Mammary epithelial cell (primary cell): ENCODE measurements at regions not wholly inside any gene's neighbourhood (a gene's known extent, or its start where the extent isn't known, plus 50 kb on each side); places are given as distances from the start of the nearest gene placed in this dataset.

Experiments used
- EZH2 ChIP-seq: IDR thresholded peaks from 2 replicates; pipeline ENCODE4 v1.6.1; 2012; ENCODE audit warnings: low read length, inconsistent platforms, borderline replicate concordance
- TF ChIP-seq, protein P1 (sequence below), 2 donors: IDR thresholded peaks in 1 of 2; conservative IDR thresholded peaks in 1 of 2; 2 replicates each; pipeline ENCODE4 v1.5.1; 2011 to 2012; ENCODE audit warnings: inconsistent platforms in 2 of 2, low read length in 2 of 2, mild to moderate bottlenecking in 2 of 2, control low read depth in 1 of 2, low read depth in 1 of 2; ENCODE audit not compliant: insufficient read depth in 1 of 2; ENCODE audit errors: extremely low read depth in 1 of 2

DNA sequence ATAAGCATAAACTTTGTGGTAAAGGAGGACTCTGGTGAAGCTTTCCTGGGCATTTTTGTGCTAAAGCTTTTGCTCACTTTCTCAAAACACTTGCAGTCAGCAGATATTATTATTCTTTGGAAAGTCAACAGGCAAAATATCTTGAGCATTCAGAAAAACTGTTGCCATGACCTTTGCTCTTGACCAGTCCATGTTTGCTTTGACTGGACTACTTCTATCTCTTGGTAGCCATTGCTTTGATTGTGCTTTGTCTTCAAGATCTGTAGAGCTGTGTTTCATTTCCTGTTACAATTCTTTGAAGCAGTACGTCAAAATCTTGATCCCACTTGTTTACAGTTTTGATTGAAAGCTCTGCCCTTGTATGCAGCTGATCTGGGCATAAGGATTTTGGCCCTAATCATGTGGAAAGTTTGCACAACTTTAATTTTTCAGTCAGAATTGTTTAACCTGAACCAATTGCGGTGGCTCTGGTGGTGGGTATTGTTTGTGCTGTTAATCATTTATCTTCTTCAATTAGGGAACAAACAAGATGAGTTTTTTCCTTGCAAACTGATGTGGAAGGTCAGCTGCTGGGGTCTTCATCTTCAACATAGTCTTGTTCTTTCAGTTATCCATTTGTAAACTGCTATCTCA is 121.5 kb upstream of the NUDT6 start:
- TF ChIP-seq, protein P1, sequence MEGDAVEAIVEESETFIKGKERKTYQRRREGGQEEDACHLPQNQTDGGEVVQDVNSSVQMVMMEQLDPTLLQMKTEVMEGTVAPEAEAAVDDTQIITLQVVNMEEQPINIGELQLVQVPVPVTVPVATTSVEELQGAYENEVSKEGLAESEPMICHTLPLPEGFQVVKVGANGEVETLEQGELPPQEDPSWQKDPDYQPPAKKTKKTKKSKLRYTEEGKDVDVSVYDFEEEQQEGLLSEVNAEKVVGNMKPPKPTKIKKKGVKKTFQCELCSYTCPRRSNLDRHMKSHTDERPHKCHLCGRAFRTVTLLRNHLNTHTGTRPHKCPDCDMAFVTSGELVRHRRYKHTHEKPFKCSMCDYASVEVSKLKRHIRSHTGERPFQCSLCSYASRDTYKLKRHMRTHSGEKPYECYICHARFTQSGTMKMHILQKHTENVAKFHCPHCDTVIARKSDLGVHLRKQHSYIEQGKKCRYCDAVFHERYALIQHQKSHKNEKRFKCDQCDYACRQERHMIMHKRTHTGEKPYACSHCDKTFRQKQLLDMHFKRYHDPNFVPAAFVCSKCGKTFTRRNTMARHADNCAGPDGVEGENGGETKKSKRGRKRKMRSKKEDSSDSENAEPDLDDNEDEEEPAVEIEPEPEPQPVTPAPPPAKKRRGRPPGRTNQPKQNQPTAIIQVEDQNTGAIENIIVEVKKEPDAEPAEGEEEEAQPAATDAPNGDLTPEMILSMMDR (conservative IDR thresholded peaks at IDR 0.05 in 1 of 2, IDR thresholded peaks at IDR 0.05 in 1 of 2; ENCODE audit: extremely low read depth in 1 of 2, insufficient read depth in 1 of 2, low read depth in 1 of 2, low read length in 2 of 2), result no peak
- TF ChIP-seq EZH2, result no peak
